Upper lobe of left lung (tissue), 6 donors: ENCODE measurements at regions not wholly inside any gene's neighbourhood (a gene's known extent, or its start where the extent isn't known, plus 50 kb on each side); places are given as distances from the start of the nearest gene placed in this dataset.
A peak's percentile ranks its signal among the peaks of the same experiment; 100 is the strongest.

Experiments used
- ATAC-seq, 2 donors: fragments of 200-7000 bp; cut with Tn5 transposase; one replicate each; pipeline ENCODE4 v1.9.1; 2022; ENCODE audit warnings: mild to moderate bottlenecking in 2 of 2, moderate library complexity in 2 of 2; ENCODE audit not compliant: low FRiP score in 2 of 2
- DNase-seq, 2 donors: peaks; one replicate each; pipeline ENCODE4 v3.0.0-alpha.2; 2019 to 2020
- H3K27ac ChIP-seq, 4 donors: fragments of 200-600 bp; sonication (generic); one replicate each; pipeline ENCODE4 v1.5.1; 2016 to 2019
- H3K27me3 ChIP-seq, 4 donors: fragments of 200-600 bp; sonication (generic); one replicate each; pipeline ENCODE4 v1.5.1; 2017 to 2019
- H3K36me3 ChIP-seq, 4 donors: fragments of 200-600 bp; sonication (generic); one replicate each; pipeline ENCODE4 v1.5.1; 2016 to 2019
- H3K4me1 ChIP-seq, 4 donors: fragments of 200-600 bp; sonication (generic); one replicate each; pipeline ENCODE4 v1.5.1; 2018 to 2019
- H3K4me3 ChIP-seq, 4 donors: fragments of 200-600 bp; sonication (generic); one replicate each; pipeline ENCODE4 v1.5.1; 2017 to 2019; ENCODE audit warnings: mild to moderate bottlenecking in 2 of 4, moderate library complexity in 1 of 4
- H3K9me3 ChIP-seq, 4 donors: fragments of 200-600 bp; sonication (generic); one replicate each; pipeline ENCODE4 v1.5.1; 2018 to 2019
- EP300 ChIP-seq, 4 donors: sonication (generic); formaldehyde crosslinking; IDR thresholded peaks; one replicate each; pipeline ENCODE4 v1.5.1; 2017; ENCODE audit warnings: antibody characterized with exemption in 4 of 4, control low read depth in 2 of 4
- POLR2A ChIP-seq, 4 donors: fragments of 450-650 bp; IDR thresholded peaks; one replicate each; pipeline ENCODE4 v1.5.1; 2016 to 2017; ENCODE audit warnings: antibody characterized with exemption in 4 of 4, mild to moderate bottlenecking in 2 of 4
- POLR2AphosphoS5 ChIP-seq, 2 donors: sonication (generic); formaldehyde crosslinking; IDR thresholded peaks; one replicate each; pipeline ENCODE4 v1.5.1; 2017; ENCODE audit warnings: antibody characterized with exemption in 2 of 2
- WGBS, 2 donors: methylation state at CpG; one replicate each; pipeline ENCODE4 v1.1.5; 2017 to 2018; 5-methylcytosine and 5-hydroxymethylcytosine counted together
- TF ChIP-seq, protein P1 (sequence below), 6 experiments: fragments of 450-650 bp in 4 of 6; fragments of 200-600 bp in 2 of 6; sonication (generic) in 2 of 6; IDR thresholded peaks; one replicate each; pipeline ENCODE4 v1.5.1; 2016 to 2019; ENCODE audit warnings: antibody characterized with exemption in 6 of 6
- donor health status: DM: no; HTN: no; CAD: no; lungs with moderate emphysema.
- donor health status: DM: no; HTN: yes; CAD: no; lungs with severe emphysema.

DNA sequence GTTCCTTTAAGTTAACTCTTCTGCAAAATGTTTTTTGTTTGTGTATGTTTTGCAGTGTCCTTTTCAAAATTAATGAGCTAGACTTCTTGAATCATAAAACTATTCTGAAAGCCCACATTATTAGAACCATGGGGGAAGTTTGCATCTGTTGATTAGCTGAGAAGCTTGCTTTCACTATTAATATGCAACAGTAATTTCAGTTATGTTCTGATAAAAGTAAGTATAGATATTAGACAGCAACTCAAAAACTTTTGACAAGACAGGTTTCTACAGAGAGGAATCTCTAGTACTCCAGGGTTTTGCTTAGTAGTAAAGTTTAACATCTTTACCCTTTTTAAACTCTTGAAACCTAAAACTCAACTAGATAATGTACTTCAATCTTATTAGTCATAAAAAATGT, 147.8 kb downstream of the UBE2E3 start:
- DNase-seq, result no peak
- H3K4me1 ChIP-seq, result no peaks in the 10 kb centered on the region
- TF ChIP-seq, protein P1, sequence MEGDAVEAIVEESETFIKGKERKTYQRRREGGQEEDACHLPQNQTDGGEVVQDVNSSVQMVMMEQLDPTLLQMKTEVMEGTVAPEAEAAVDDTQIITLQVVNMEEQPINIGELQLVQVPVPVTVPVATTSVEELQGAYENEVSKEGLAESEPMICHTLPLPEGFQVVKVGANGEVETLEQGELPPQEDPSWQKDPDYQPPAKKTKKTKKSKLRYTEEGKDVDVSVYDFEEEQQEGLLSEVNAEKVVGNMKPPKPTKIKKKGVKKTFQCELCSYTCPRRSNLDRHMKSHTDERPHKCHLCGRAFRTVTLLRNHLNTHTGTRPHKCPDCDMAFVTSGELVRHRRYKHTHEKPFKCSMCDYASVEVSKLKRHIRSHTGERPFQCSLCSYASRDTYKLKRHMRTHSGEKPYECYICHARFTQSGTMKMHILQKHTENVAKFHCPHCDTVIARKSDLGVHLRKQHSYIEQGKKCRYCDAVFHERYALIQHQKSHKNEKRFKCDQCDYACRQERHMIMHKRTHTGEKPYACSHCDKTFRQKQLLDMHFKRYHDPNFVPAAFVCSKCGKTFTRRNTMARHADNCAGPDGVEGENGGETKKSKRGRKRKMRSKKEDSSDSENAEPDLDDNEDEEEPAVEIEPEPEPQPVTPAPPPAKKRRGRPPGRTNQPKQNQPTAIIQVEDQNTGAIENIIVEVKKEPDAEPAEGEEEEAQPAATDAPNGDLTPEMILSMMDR (IDR thresholded peaks at IDR 0.05), result no peak
- TF ChIP-seq POLR2A (IDR thresholded peaks at IDR 0.05), result no peak
- TF ChIP-seq EP300 (IDR thresholded peaks at IDR 0.05), result no peak
- TF ChIP-seq POLR2AphosphoS5 (IDR thresholded peaks at IDR 0.05), result no peak
- H3K4me3 ChIP-seq, result no peak overlapping the region
- H3K27ac ChIP-seq, result no peak overlapping the region
- H3K9me3 ChIP-seq, result no peaks in the 10 kb centered on the region
- H3K36me3 ChIP-seq, result no peaks in the 10 kb centered on the region
- ATAC-seq, result no peak
- H3K27me3 ChIP-seq, result no peaks in the 10 kb centered on the region

- TF ChIP-seq, protein P1 (IDR thresholded peaks at IDR 0.05), result no peak
- TF ChIP-seq POLR2AphosphoS5 (IDR thresholded peaks at IDR 0.05) (no peak), POLR2A (IDR thresholded peaks at IDR 0.05) (no peak), EP300 (IDR thresholded peaks at IDR 0.05) (no peak)
- DNase-seq (peak in 1 of 2 donors; percentile 6), ATAC-seq (no peak)
- no peaks in the 10 kb centered on the region for H3K36me3 ChIP-seq
- H3K27ac ChIP-seq, result no peak overlapping the region
- no peaks in the 10 kb centered on the region for H3K27me3 ChIP-seq
- no peak overlapping the region for H3K4me3 ChIP-seq
- H3K4me1 ChIP-seq, result no peaks in the 10 kb centered on the region
- 84 to 91% methylated on average over 4 of the region's 4 CpGs for WGBS, 2 donors
- H3K9me3 ChIP-seq, result no peaks in the 10 kb centered on the region
These were observed 149.1 kb downstream of the UBE2E3 start for GRCh38 chr2:181129364-181130056.

- 75 to 77% methylated on average over 3 of the region's 3 CpGs for WGBS, 2 donors
- ATAC-seq (no peak), DNase-seq (no peak)
- TF ChIP-seq POLR2A (IDR thresholded peaks at IDR 0.05), result no peak
- no peak for TF ChIP-seq POLR2AphosphoS5 (IDR thresholded peaks at IDR 0.05)
- TF ChIP-seq EP300 (IDR thresholded peaks at IDR 0.05), result no peak
- TF ChIP-seq, protein P1 (IDR thresholded peaks at IDR 0.05), result no peak
- no peaks in the 10 kb centered on the region for H3K36me3 ChIP-seq
- no peaks in the 10 kb centered on the region for H3K9me3 ChIP-seq
- H3K4me3 ChIP-seq, result no peak overlapping the region
- no peak overlapping the region for H3K27ac ChIP-seq
- no peaks in the 10 kb centered on the region for H3K27me3 ChIP-seq
- H3K4me1 ChIP-seq, result no peaks in the 10 kb centered on the region
These were observed 150.3 kb downstream of the UBE2E3 start for GRCh38 chr2:181130686-181131085.

- TF ChIP-seq EP300 (IDR thresholded peaks at IDR 0.05) (no peak), POLR2AphosphoS5 (IDR thresholded peaks at IDR 0.05) (no peak), POLR2A (IDR thresholded peaks at IDR 0.05) (no peak)
- TF ChIP-seq, protein P1 (IDR thresholded peaks at IDR 0.05), result no peak
- Histone ChIP-seq H3K4me3 (no peak overlapping the region), H3K4me1 (no peaks in the 10 kb centered on the region), H3K36me3 (no peaks in the 10 kb centered on the region), H3K27me3 (no peaks in the 10 kb centered on the region), H3K27ac (no peak overlapping the region), H3K9me3 (no peaks in the 10 kb centered on the region)
- DNase-seq, result no peak
- ATAC-seq, result no peak
- 56 to 73% methylated on average over 2 of the region's 2 CpGs for WGBS, 2 donors
These were observed 151.2 kb downstream of the UBE2E3 start for GRCh38 chr2:181131584-181131983.

GRCh38 chr2:181138816-181139215, 158.4 kb downstream of the UBE2E3 start:
- H3K9me3 ChIP-seq, result no peaks in the 10 kb centered on the region
- WGBS, 2 donors, result 52 to 62% methylated on average over 3 of the region's 3 CpGs
- no peak overlapping the region for H3K27ac ChIP-seq
- no peak overlapping the region for H3K4me3 ChIP-seq
- H3K4me1 ChIP-seq, result no peaks in the 10 kb centered on the region
- H3K27me3 ChIP-seq, result no peaks in the 10 kb centered on the region
- no peaks in the 10 kb centered on the region for H3K36me3 ChIP-seq
- ATAC-seq (no peak), DNase-seq (no peak)
- no peak for TF ChIP-seq POLR2AphosphoS5 (IDR thresholded peaks at IDR 0.05)
- TF ChIP-seq, protein P1 (IDR thresholded peaks at IDR 0.05), result no peak
- no peak for TF ChIP-seq POLR2A (IDR thresholded peaks at IDR 0.05)
- no peak for TF ChIP-seq EP300 (IDR thresholded peaks at IDR 0.05)
